Liver (tissue), 3 donors: ENCODE measurements at regions not wholly inside any gene's neighbourhood (a gene's known extent, or its start where the extent isn't known, plus 50 kb on each side); places are given as distances from the start of the nearest gene placed in this dataset.

Experiments used
- EGR1 ChIP-seq, 2 donors: IDR thresholded peaks; 2 replicates each; pipeline ENCODE4 v1.6.1; 2016 to 2018; ENCODE audit warnings: antibody characterized with exemption in 2 of 2, low read depth in 2 of 2
- HNF4A ChIP-seq, 2 donors: conservative IDR thresholded peaks; 2 replicates each; pipeline ENCODE4 v1.6.1; 2016; ENCODE audit warnings: antibody characterized with exemption in 2 of 2, mild to moderate bottlenecking in 2 of 2
- JUND ChIP-seq, 2 donors: IDR thresholded peaks; 2 replicates each; pipeline ENCODE4 v1.6.1; 2016; ENCODE audit warnings: antibody characterized with exemption in 2 of 2
- RAD21 ChIP-seq, 2 donors: IDR thresholded peaks; 2 replicates each; pipeline ENCODE4 v1.6.1; 2016; ENCODE audit warnings: antibody characterized with exemption in 2 of 2, mild to moderate bottlenecking in 2 of 2
- RXRA ChIP-seq, 2 donors: IDR thresholded peaks; 2 replicates each; pipeline ENCODE4 v1.6.1; 2017 to 2018; ENCODE audit warnings: antibody characterized with exemption in 2 of 2, mild to moderate bottlenecking in 1 of 2
- TAF1 ChIP-seq: conservative IDR thresholded peaks from 2 replicates; pipeline ENCODE4 v1.6.1; 2016; ENCODE audit warnings: antibody characterized with exemption, mild to moderate bottlenecking
- TF ChIP-seq, protein P1 (sequence below): fragments of 150-350 bp; IDR thresholded peaks from 2 replicates; pipeline ENCODE4 v1.5.1; 2017; ENCODE audit warnings: improper control_type of control experiment, low read depth, low read length; ENCODE audit not compliant: missing input control
- TF ChIP-seq, protein P2 (sequence below): IDR thresholded peaks from 2 replicates; pipeline ENCODE4 v1.6.1; 2016; ENCODE audit warnings: antibody characterized with exemption
- TF ChIP-seq, protein P3 (sequence below): IDR thresholded peaks from 2 replicates; pipeline ENCODE4 v1.6.1; 2016; ENCODE audit warnings: antibody characterized with exemption
- donor health status: healthy.
- donor health status: healthy.

DNA sequence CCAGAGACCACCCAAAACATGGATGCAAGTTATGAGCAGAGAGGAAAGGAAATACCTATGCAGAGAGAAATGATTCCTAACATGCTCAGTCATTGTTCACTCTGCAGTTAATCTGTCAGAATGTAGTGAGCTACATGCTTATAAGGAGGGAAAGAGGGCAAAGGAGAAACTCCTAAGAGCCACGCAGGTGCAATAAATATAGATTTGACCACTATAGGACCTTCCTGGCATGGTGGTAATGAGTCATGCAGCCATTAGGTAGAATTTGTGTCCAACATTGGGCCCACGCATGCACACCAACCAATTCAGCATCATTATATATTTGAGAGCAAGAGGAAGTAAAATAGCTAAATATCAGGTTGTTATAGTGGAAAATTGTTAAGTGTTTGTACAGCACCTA lies 699.9 kb downstream of the DSC3 start:
- TF ChIP-seq, protein P1, sequence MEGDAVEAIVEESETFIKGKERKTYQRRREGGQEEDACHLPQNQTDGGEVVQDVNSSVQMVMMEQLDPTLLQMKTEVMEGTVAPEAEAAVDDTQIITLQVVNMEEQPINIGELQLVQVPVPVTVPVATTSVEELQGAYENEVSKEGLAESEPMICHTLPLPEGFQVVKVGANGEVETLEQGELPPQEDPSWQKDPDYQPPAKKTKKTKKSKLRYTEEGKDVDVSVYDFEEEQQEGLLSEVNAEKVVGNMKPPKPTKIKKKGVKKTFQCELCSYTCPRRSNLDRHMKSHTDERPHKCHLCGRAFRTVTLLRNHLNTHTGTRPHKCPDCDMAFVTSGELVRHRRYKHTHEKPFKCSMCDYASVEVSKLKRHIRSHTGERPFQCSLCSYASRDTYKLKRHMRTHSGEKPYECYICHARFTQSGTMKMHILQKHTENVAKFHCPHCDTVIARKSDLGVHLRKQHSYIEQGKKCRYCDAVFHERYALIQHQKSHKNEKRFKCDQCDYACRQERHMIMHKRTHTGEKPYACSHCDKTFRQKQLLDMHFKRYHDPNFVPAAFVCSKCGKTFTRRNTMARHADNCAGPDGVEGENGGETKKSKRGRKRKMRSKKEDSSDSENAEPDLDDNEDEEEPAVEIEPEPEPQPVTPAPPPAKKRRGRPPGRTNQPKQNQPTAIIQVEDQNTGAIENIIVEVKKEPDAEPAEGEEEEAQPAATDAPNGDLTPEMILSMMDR, result no peak
- TF ChIP-seq, protein P2, sequence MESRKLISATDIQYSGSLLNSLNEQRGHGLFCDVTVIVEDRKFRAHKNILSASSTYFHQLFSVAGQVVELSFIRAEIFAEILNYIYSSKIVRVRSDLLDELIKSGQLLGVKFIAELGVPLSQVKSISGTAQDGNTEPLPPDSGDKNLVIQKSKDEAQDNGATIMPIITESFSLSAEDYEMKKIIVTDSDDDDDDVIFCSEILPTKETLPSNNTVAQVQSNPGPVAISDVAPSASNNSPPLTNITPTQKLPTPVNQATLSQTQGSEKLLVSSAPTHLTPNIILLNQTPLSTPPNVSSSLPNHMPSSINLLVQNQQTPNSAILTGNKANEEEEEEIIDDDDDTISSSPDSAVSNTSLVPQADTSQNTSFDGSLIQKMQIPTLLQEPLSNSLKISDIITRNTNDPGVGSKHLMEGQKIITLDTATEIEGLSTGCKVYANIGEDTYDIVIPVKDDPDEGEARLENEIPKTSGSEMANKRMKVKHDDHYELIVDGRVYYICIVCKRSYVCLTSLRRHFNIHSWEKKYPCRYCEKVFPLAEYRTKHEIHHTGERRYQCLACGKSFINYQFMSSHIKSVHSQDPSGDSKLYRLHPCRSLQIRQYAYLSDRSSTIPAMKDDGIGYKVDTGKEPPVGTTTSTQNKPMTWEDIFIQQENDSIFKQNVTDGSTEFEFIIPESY, result no peak
- TF ChIP-seq JUND (IDR thresholded peaks at IDR 0.05) (no peak), TAF1 (no peak), RXRA (IDR thresholded peaks at IDR 0.05) (no peak), HNF4A (conservative IDR thresholded peaks at IDR 0.05) (no peak), RAD21 (IDR thresholded peaks at IDR 0.05) (no peak), EGR1 (IDR thresholded peaks at IDR 0.05; ENCODE audit: low read depth in 2 of 2) (no peak)
- TF ChIP-seq, protein P3, sequence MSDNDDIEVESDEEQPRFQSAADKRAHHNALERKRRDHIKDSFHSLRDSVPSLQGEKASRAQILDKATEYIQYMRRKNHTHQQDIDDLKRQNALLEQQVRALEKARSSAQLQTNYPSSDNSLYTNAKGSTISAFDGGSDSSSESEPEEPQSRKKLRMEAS, result no peak
